ENCODE measurements at regions not wholly inside any gene's neighbourhood (a gene's known extent, or its start where the extent isn't known, plus 50 kb on each side); places are given as distances from the start of the nearest gene placed in this dataset.

GRCh38 chr4:187046471-187046870 is 322.8 kb upstream of the FAT1 start (continued):
- no peak for TF ChIP-seq SAP30 (IDR thresholded peaks at IDR 0.05; ENCODE audit: insufficient read depth, insufficient replicate concordance, low read length)
- no peak for TF ChIP-seq TAF7 (optimal IDR thresholded peaks at IDR 0.05; ENCODE audit: borderline replicate concordance, low read depth, low read length)
- no peak for TF ChIP-seq HDAC6 (IDR thresholded peaks at IDR 0.05; ENCODE audit: low read depth, low read length)
- no peak for TF ChIP-seq RAD21 (IDR thresholded peaks at IDR 0.05 in 1 of 2, conservative IDR thresholded peaks at IDR 0.05 in 1 of 2; ENCODE audit: low read depth in 2 of 2, low read length in 2 of 2)

Measured in H1 (cell line).